ENCODE measurements at regions not wholly inside any gene's neighbourhood (a gene's known extent, or its start where the extent isn't known, plus 50 kb on each side); places are given as distances from the start of the nearest gene placed in this dataset.
"Not testable (repeated sequence)": the region's sequence is repeated elsewhere in the genome, so short reads cannot be mapped to it uniquely, and the experiment has no call there.

GRCh38 chr18:49694402-49694801 is 118.9 kb downstream of the ACAA2 start:
- DNase-seq (ENCODE audit: low read depth) = no peak

GRCh38 chr18:49693717-49694005 is 119.7 kb downstream of the ACAA2 start:
- no peak for DNase-seq (ENCODE audit: low read depth)

GRCh38 chr18:49692906-49693716 is 120.2 kb downstream of the ACAA2 start:
- no peak for DNase-seq (ENCODE audit: low read depth)

GRCh38 chr18:49691177-49691608 is 122.1 kb downstream of the ACAA2 start:
- DNase-seq (ENCODE audit: low read depth) = peak; percentile 94

- peak; percentile 87 for DNase-seq (ENCODE audit: low read depth)
Observed at GRCh38 chr18:49690312-49690711, 123.0 kb downstream of the ACAA2 start.

GRCh38 chr18:49685231-49685942 is 123.5 kb downstream of the LIPG start:
- DNase-seq (ENCODE audit: low read depth) = peak; percentile 16

GRCh38 chr18:49682803-49683190 is 120.9 kb downstream of the LIPG start:
- not testable (repeated sequence) for DNase-seq (ENCODE audit: low read depth)

- DNase-seq (ENCODE audit: low read depth) = no peak
Observed at GRCh38 chr18:49682173-49682802, 120.4 kb downstream of the LIPG start.

- DNase-seq (ENCODE audit: low read depth) = no peak
Observed at GRCh38 chr18:49681387-49681786, 119.5 kb downstream of the LIPG start.

- DNase-seq (ENCODE audit: low read depth) = no peak
Observed at GRCh38 chr18:49678440-49678839, 116.6 kb downstream of the LIPG start.

- DNase-seq (ENCODE audit: low read depth) = no peak
Observed at GRCh38 chr18:49677762-49678413, 116.0 kb downstream of the LIPG start.

GRCh38 chr18:49677081-49677480 is 115.2 kb downstream of the LIPG start:
- no peak for DNase-seq (ENCODE audit: low read depth)

- no peak for DNase-seq (ENCODE audit: low read depth)
Observed at GRCh38 chr18:49673281-49673680, 111.4 kb downstream of the LIPG start.

GRCh38 chr18:49672853-49673252 is 111.0 kb downstream of the LIPG start:
- no peak for DNase-seq (ENCODE audit: low read depth)

GRCh38 chr18:49669403-49669802 is 107.5 kb downstream of the LIPG start:
- DNase-seq (ENCODE audit: low read depth) = no peak

- peak; percentile 51 for DNase-seq (ENCODE audit: low read depth)
Observed at GRCh38 chr18:49668574-49669275, 106.9 kb downstream of the LIPG start.

GRCh38 chr18:49667462-49667861 is 105.6 kb downstream of the LIPG start:
- DNase-seq (ENCODE audit: low read depth) = no peak

- no peak for DNase-seq (ENCODE audit: low read depth)
Observed at GRCh38 chr18:49666045-49666775, 104.4 kb downstream of the LIPG start.

- no peak for DNase-seq (ENCODE audit: low read depth)
Observed at GRCh38 chr18:49663899-49664890, 102.3 kb downstream of the LIPG start.

GRCh38 chr18:49662506-49662905 is 100.6 kb downstream of the LIPG start:
- DNase-seq (ENCODE audit: low read depth) = no peak

All from Daoy (cell line).